ENCODE measurements at regions not wholly inside any gene's neighbourhood (a gene's known extent, or its start where the extent isn't known, plus 50 kb on each side); places are given as distances from the start of the nearest gene placed in this dataset.

DNA sequence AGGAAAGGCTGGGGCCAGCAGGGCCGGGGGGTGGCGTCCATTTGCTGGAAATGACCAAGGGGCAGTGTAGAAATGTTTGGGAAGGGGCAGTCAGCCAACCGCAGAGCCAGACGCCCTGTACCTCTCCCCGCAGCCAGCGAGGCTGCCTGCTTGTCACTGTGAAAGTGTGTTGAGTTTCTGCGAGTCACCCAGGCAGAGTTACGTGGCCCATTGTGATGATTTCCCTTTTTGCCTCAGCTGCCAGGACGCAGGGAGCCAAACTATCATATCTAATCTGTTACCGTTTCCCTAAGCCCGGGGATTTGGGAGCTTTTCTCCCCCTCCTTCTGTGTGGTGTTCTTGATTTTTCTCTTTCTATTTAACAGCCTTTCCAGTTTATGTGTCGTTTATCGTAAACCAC is 67.9 kb upstream of the STX16 start:
- in situ Hi-C loops (cut with MboI), result loop anchor here (5.0 kb wide), 1 partner anchor 49 kb away; no protein-coding TSS in a partner anchor
- 34% methylated on average over 13 of the region's 13 CpGs for WGBS (ENCODE audit: insufficient coverage, insufficient replicate concordance, low lambda C conversion rate, missing lambda C conversion rate)
- no peak for FAIRE-seq
- ChIA-PET SMC1A (ENCODE audit: uncharacterized antibody, unreplicated experiment) (no interaction called here), POLR2A (no interaction called here), RAD21 (ENCODE audit: unreplicated experiment) (no interaction called here), CTCF (no interaction called here)
- Histone ChIP-seq H3K4me1 (ENCODE audit: control insufficient read depth, insufficient read depth, low read length) (no peaks in the 10 kb centered on the region), H3K36me3 (ENCODE audit: control insufficient read depth in 2 of 2, insufficient read depth in 2 of 2, low read length in 1 of 2) (no peaks in the 10 kb centered on the region), H3K27me3 (replicated peaks in 1 of 2; ENCODE audit: control insufficient read depth in 2 of 2, insufficient read depth in 2 of 2, low read length in 1 of 2) (no peaks in the 10 kb centered on the region; a peak in 2 of 4 replicates), H4K20me1 (ENCODE audit: control insufficient read depth, insufficient read depth) (no peaks in the 10 kb centered on the region), H3K27ac (ENCODE audit: control insufficient read depth, insufficient read depth) (no peak overlapping the region), H3K4me3 (no peak overlapping the region), H3K4me2 (ENCODE audit: control insufficient read depth, insufficient read depth) (no peak overlapping the region), H3K9ac (ENCODE audit: control insufficient read depth, insufficient read depth, low read length) (no peak overlapping the region), H3K9me3 (replicated peaks; ENCODE audit: control insufficient read depth, insufficient read depth, low read length) (no peaks in the 10 kb centered on the region; the same call in 2 of the 3 replicates), H3K79me2 (ENCODE audit: control insufficient read depth, insufficient read depth, low read length) (no peaks in the 10 kb centered on the region), H2AFZ (ENCODE audit: control insufficient read depth, low read depth, low read length) (no peak overlapping the region)
- no peak for TF ChIP-seq HDGF (IDR thresholded peaks at IDR 0.05)
- no peak for TF ChIP-seq MXI1 (IDR thresholded peaks at IDR 0.05; ENCODE audit: low read depth, low read length)
- TF ChIP-seq, protein P1, sequence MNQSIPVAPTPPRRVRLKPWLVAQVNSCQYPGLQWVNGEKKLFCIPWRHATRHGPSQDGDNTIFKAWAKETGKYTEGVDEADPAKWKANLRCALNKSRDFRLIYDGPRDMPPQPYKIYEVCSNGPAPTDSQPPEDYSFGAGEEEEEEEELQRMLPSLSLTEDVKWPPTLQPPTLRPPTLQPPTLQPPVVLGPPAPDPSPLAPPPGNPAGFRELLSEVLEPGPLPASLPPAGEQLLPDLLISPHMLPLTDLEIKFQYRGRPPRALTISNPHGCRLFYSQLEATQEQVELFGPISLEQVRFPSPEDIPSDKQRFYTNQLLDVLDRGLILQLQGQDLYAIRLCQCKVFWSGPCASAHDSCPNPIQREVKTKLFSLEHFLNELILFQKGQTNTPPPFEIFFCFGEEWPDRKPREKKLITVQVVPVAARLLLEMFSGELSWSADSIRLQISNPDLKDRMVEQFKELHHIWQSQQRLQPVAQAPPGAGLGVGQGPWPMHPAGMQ (IDR thresholded peaks at IDR 0.05; ENCODE audit: borderline replicate concordance), result no peak
- no peak for TF ChIP-seq IKZF2 (IDR thresholded peaks at IDR 0.05)
- TF ChIP-seq ETV6 (conservative IDR thresholded peaks at IDR 0.05 in 1 of 2, IDR thresholded peaks at IDR 0.05 in 1 of 2; ENCODE audit: borderline replicate concordance in 1 of 2, low read depth in 1 of 2), result no peak
- no peak for TF ChIP-seq TCF7 (IDR thresholded peaks at IDR 0.05; ENCODE audit: borderline replicate concordance)
- TF ChIP-seq POLR2AphosphoS2 (IDR thresholded peaks at IDR 0.05; ENCODE audit: low read depth, low read length), result no peak
- TF ChIP-seq, protein P2, sequence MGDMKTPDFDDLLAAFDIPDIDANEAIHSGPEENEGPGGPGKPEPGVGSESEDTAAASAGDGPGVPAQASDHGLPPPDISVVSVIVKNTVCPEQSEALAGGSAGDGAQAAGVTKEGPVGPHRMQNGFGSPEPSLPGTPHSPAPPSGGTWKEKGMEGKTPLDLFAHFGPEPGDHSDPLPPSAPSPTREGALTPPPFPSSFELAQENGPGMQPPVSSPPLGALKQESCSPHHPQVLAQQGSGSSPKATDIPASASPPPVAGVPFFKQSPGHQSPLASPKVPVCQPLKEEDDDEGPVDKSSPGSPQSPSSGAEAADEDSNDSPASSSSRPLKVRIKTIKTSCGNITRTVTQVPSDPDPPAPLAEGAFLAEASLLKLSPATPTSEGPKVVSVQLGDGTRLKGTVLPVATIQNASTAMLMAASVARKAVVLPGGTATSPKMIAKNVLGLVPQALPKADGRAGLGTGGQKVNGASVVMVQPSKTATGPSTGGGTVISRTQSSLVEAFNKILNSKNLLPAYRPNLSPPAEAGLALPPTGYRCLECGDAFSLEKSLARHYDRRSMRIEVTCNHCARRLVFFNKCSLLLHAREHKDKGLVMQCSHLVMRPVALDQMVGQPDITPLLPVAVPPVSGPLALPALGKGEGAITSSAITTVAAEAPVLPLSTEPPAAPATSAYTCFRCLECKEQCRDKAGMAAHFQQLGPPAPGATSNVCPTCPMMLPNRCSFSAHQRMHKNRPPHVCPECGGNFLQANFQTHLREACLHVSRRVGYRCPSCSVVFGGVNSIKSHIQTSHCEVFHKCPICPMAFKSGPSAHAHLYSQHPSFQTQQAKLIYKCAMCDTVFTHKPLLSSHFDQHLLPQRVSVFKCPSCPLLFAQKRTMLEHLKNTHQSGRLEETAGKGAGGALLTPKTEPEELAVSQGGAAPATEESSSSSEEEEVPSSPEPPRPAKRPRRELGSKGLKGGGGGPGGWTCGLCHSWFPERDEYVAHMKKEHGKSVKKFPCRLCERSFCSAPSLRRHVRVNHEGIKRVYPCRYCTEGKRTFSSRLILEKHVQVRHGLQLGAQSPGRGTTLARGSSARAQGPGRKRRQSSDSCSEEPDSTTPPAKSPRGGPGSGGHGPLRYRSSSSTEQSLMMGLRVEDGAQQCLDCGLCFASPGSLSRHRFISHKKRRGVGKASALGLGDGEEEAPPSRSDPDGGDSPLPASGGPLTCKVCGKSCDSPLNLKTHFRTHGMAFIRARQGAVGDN (IDR thresholded peaks at IDR 0.05), result no peak
- no peak for TF ChIP-seq SUZ12 (IDR thresholded peaks at IDR 0.05; ENCODE audit: unreplicated experiment)
- TF ChIP-seq, protein P3, sequence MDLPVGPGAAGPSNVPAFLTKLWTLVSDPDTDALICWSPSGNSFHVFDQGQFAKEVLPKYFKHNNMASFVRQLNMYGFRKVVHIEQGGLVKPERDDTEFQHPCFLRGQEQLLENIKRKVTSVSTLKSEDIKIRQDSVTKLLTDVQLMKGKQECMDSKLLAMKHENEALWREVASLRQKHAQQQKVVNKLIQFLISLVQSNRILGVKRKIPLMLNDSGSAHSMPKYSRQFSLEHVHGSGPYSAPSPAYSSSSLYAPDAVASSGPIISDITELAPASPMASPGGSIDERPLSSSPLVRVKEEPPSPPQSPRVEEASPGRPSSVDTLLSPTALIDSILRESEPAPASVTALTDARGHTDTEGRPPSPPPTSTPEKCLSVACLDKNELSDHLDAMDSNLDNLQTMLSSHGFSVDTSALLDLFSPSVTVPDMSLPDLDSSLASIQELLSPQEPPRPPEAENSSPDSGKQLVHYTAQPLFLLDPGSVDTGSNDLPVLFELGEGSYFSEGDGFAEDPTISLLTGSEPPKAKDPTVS (IDR thresholded peaks at IDR 0.05; ENCODE audit: low read depth, low read length), result no peak
- TF ChIP-seq SREBF1 (IDR thresholded peaks at IDR 0.05; ENCODE audit: low read length), result no peak
- TF ChIP-seq HDAC2 (IDR thresholded peaks at IDR 0.05), result no peak
- no peak for TF ChIP-seq ESRRA (IDR thresholded peaks at IDR 0.05; ENCODE audit: low read length)
- no peak for TF ChIP-seq FOXM1 (IDR thresholded peaks at IDR 0.05; ENCODE audit: low read depth, low read length)
- DNase-seq (ENCODE audit: low read depth, low spot score), result no peak
- intact Hi-C loops (cut with micrococcal nuclease; ENCODE audit: unreplicated experiment), result no loop called here
- no peak for ATAC-seq
- BruUV-seq (replicated peaks), result no TSS peak

All from GM12878 (cell line).